WI38 (cell line): ENCODE measurements at regions not wholly inside any gene's neighbourhood (a gene's known extent, or its start where the extent isn't known, plus 50 kb on each side); places are given as distances from the start of the nearest gene placed in this dataset.

Experiments used
- H3K4me3 ChIP-seq: 2 replicates; pipeline ENCODE4 v1.5.1; 2011; ENCODE audit warnings: low read depth, mild to moderate bottlenecking, control low read depth, low read length
- CTCF ChIP-seq: IDR thresholded peaks from 2 replicates; pipeline ENCODE4 v1.5.1; 2012; ENCODE audit warnings: low read depth, mild to moderate bottlenecking, control low read depth, low read length

GRCh38 chr5:155983954-155984353 lies 343.0 kb upstream of the SGCD start:
- no peak for TF ChIP-seq CTCF
- H3K4me3 ChIP-seq: no peak overlapping the region

GRCh38 chr5:155987265-155987810 lies 339.6 kb upstream of the SGCD start:
- no peak for TF ChIP-seq CTCF
- no peak overlapping the region for H3K4me3 ChIP-seq

- H3K4me3 ChIP-seq: no peak overlapping the region
- TF ChIP-seq CTCF: no peak
Measured at GRCh38 chr5:155989879-155990278, 337.1 kb upstream of the SGCD start.

- H3K4me3 ChIP-seq: no peak overlapping the region
- TF ChIP-seq CTCF: no peak
Measured at GRCh38 chr5:155996123-155996522, 330.8 kb upstream of the SGCD start.

GRCh38 chr5:155998257-155998656 lies 328.7 kb upstream of the SGCD start:
- no peak for TF ChIP-seq CTCF
- no peak overlapping the region for H3K4me3 ChIP-seq

- no peak for TF ChIP-seq CTCF
- no peak overlapping the region for H3K4me3 ChIP-seq
Measured at GRCh38 chr5:156000115-156000514, 326.8 kb upstream of the SGCD start.

GRCh38 chr5:156004754-156005153 lies 322.2 kb upstream of the SGCD start:
- no peak overlapping the region for H3K4me3 ChIP-seq
- no peak for TF ChIP-seq CTCF
